CD4-positive, CD25-positive, alpha-beta regulatory T cell (primary cell): ENCODE measurements at regions not wholly inside any gene's neighbourhood (a gene's known extent, or its start where the extent isn't known, plus 50 kb on each side); places are given as distances from the start of the nearest gene placed in this dataset.

Experiments used
- ATAC-seq, 2 donors: fragments of 150-1000 bp; cut with Tn5 transposase; one replicate each; pipeline ENCODE4 v1.10.0; 2021; ENCODE audit warnings: low read depth in 2 of 2, moderate number of reproducible peaks in 2 of 2, moderate library complexity in 1 of 2
- DNase-seq, 3 donors: peaks; one replicate each; pipeline versions ENCODE4 v3.0.0 to v3.0.0-alpha.2; 2012 to 2022; ENCODE audit warnings: mixed read lengths in 1 of 3
- H3K27ac ChIP-seq: one replicate; pipeline ENCODE4 v1.7.0; 2013; ENCODE audit warnings: mild to moderate bottlenecking, low read length; ENCODE audit not compliant: insufficient read depth, poor library complexity, severe bottlenecking
- H3K27me3 ChIP-seq: one replicate; pipeline ENCODE4 v1.7.0; 2013; ENCODE audit warnings: low read length; ENCODE audit not compliant: control insufficient read depth, insufficient read depth
- H3K36me3 ChIP-seq: one replicate; pipeline ENCODE4 v1.7.0; 2013; ENCODE audit warnings: mild to moderate bottlenecking, low read length, moderate library complexity; ENCODE audit not compliant: control insufficient read depth, insufficient read depth
- H3K4me1 ChIP-seq: 2 replicates; pipeline ENCODE4 v1.7.0; 2013; ENCODE audit warnings: mild to moderate bottlenecking, low read length; ENCODE audit not compliant: insufficient read depth, control insufficient read depth, poor library complexity, severe bottlenecking
- H3K4me3 ChIP-seq: one replicate; pipeline ENCODE4 v1.7.0; 2013; ENCODE audit warnings: low read depth, mild to moderate bottlenecking, low read length, moderate library complexity
- H3K9me3 ChIP-seq, 2 experiments: 1 replicate in 1 of 2; 2 replicates in 1 of 2; pipeline ENCODE4 v1.7.0; 2013; ENCODE audit warnings: low read length in 2 of 2, mild to moderate bottlenecking in 1 of 2, moderate library complexity in 1 of 2; ENCODE audit not compliant: control insufficient read depth in 2 of 2
- H3K27ac Mint-ChIP-seq, 3 donors: one replicate each; pipeline ENCODE4 v1.8.0; 2020 to 2022; ENCODE audit warnings: mild to moderate bottlenecking in 3 of 3, mixed read lengths in 3 of 3, moderate library complexity in 2 of 3
- H3K27me3 Mint-ChIP-seq: one replicate; pipeline ENCODE4 v1.8.0; 2022; ENCODE audit warnings: mild to moderate bottlenecking, mixed read lengths
- H3K36me3 Mint-ChIP-seq: one replicate; pipeline ENCODE4 v1.8.0; 2020; ENCODE audit warnings: mixed read lengths
- H3K4me1 Mint-ChIP-seq, 4 donors: one replicate each; pipeline ENCODE4 v1.8.0; 2020 to 2022; ENCODE audit warnings: mixed read lengths in 4 of 4, mild to moderate bottlenecking in 1 of 4
- H3K4me3 Mint-ChIP-seq, 4 donors: one replicate each; pipeline ENCODE4 v1.8.0; 2020 to 2022; ENCODE audit warnings: mild to moderate bottlenecking in 4 of 4, mixed read lengths in 4 of 4, moderate library complexity in 3 of 4
- H3K9me3 Mint-ChIP-seq, 7 donors: one replicate each; pipeline ENCODE4 v1.8.0; 2020 to 2022; ENCODE audit warnings: mixed read lengths in 7 of 7, mild to moderate bottlenecking in 3 of 7, moderate library complexity in 2 of 7

DNA sequence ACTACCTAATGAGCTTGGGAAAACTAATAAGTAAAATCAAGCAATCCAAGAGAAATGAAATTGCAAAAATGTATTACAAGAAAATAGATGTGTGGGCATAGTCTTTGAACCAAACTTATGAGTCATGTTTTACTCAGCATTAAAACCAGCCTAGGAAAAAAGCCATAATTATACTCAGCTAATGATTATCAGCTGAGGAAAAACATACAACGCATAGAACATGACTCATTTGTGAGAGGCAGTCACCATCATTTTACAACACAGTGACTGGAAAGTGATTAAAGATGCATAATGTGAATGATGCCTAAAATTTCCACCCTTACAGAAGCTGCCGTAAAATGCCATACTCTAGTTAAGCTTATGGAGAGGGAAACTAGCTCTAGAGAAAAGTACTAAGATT, 238.0 kb upstream of the EOMES start:
- no peak overlapping the region for H3K4me3 Mint-ChIP-seq

DNA sequence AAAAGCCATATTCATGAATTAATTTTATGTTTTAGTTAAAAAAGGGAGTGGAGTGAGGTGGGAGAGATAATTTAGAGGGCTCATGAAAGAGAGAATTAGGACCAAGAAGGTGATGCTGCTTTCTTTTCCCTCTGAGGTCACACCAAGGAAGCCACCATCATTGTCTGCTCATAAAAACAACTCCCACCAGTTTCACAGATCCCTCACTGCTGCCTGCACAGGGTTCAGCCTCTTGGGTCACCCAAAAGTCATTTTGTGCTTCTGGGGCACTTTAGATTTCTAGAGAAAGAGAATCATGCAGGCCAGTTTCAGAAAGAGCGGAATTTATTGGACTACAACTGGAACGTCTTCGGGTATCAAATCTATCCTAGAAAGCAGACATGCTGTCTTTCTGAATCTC, 241.4 kb upstream of the EOMES start:
- H3K4me3 ChIP-seq: no peak overlapping the region
- Mint-ChIP-seq H3K9me3 (peaks cover 0 to 2% (median 0%) of the 10 kb centered on the region in 7 donors), H3K4me3 (no peak overlapping the region), H3K4me1 (peaks cover 0 to 5% (median 0%) of the 10 kb centered on the region in 4 donors), H3K27ac (no peak overlapping the region), H3K36me3 (no peaks in the 10 kb centered on the region), H3K27me3 (peaks cover 5% of the 10 kb centered on the region)
- no peaks in the 10 kb centered on the region for H3K9me3 ChIP-seq
- ATAC-seq (no peak), DNase-seq (no peak)
- no peaks in the 10 kb centered on the region for H3K4me1 ChIP-seq
- H3K27me3 ChIP-seq: peaks cover 4% of the 10 kb centered on the region
- H3K27ac ChIP-seq: no peak overlapping the region
- no peaks in the 10 kb centered on the region for H3K36me3 ChIP-seq

More for the DNA sequence above, 238.0 kb upstream of the EOMES start:
- H3K36me3 ChIP-seq: no peaks in the 10 kb centered on the region
- no peak for DNase-seq
- peaks cover 4% of the 10 kb centered on the region for H3K27me3 ChIP-seq
- H3K4me1 Mint-ChIP-seq: peaks cover 0 to 6% (median 5%) of the 10 kb centered on the region in 4 donors
- H3K9me3 ChIP-seq: no peaks in the 10 kb centered on the region
- no peaks in the 10 kb centered on the region for H3K4me1 ChIP-seq
- no peak for ATAC-seq
- peaks cover 0 to 8% (median 2%) of the 10 kb centered on the region in 7 donors for H3K9me3 Mint-ChIP-seq
- no peaks in the 10 kb centered on the region for H3K36me3 Mint-ChIP-seq
- no peak overlapping the region for H3K4me3 ChIP-seq
- H3K27ac ChIP-seq: no peak overlapping the region
- no peak overlapping the region for H3K27ac Mint-ChIP-seq
- H3K27me3 Mint-ChIP-seq: peaks cover 5% of the 10 kb centered on the region

DNA sequence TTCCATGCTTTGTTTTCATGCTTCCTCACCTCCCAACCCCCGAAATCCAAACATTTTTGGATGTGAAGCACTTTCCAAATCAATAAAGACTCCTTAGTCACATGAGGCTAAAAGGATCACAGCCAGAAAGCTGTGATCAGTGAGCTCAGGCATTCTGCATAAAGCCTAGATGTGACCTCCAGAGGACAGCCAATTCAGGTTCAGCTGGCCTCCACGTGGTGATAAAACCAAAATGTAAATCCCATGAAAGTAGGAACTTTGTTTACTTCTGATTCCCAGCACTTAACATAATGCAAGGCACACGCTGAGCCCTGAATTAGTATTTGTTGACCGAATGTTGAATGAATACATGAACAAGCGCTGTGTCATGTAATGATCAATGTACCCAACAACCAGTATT, 249.5 kb upstream of the EOMES start:
- no peaks in the 10 kb centered on the region for H3K36me3 ChIP-seq
- Mint-ChIP-seq H3K27me3 (peaks cover 9% of the 10 kb centered on the region), H3K4me1 (no peaks in the 10 kb centered on the region), H3K27ac (no peak overlapping the region), H3K4me3 (no peak overlapping the region), H3K36me3 (no peaks in the 10 kb centered on the region), H3K9me3 (peaks cover 0 to 2% (median 0%) of the 10 kb centered on the region in 7 donors)
- peaks cover 2% of the 10 kb centered on the region for H3K27me3 ChIP-seq
- no peak overlapping the region for H3K27ac ChIP-seq
- DNase-seq (no peak), ATAC-seq (no peak)
- no peak overlapping the region for H3K4me3 ChIP-seq
- H3K4me1 ChIP-seq: no peaks in the 10 kb centered on the region
- H3K9me3 ChIP-seq: no peaks in the 10 kb centered on the region

- Histone ChIP-seq H3K9me3 (no peaks in the 10 kb centered on the region), H3K36me3 (no peaks in the 10 kb centered on the region), H3K27me3 (peaks cover 2% of the 10 kb centered on the region), H3K27ac (no peak overlapping the region), H3K4me1 (no peaks in the 10 kb centered on the region), H3K4me3 (no peak overlapping the region)
- Mint-ChIP-seq H3K27me3 (no peaks in the 10 kb centered on the region), H3K9me3 (peaks cover 0 to 2% (median 0%) of the 10 kb centered on the region in 7 donors), H3K27ac (no peak overlapping the region), H3K4me1 (no peaks in the 10 kb centered on the region), H3K36me3 (no peaks in the 10 kb centered on the region), H3K4me3 (no peak overlapping the region)
- ATAC-seq (no peak), DNase-seq (no peak)
These were observed 254.8 kb upstream of the EOMES start for GRCh38 chr3:27976933-27977332.

DNA sequence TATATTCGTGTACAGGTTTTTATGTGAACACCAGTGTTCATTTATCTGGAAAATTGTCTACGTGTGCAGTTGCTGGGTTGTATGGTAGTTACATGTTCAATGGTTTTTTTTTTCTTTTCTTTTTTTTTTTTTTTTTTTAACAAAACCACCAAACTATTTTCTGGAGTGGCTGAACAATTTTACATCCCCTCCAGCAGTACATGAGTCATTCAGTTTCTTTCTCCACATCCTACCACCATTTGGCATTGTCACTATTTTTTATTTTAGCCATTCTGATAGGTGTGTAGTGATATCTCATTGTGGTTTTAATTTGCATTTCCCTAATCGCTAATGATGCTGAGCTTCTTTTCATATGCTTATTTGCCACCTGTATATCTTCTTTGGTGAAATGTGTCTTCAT, 256.3 kb upstream of the EOMES start:
- no peaks in the 10 kb centered on the region for H3K4me1 Mint-ChIP-seq
- ATAC-seq: no peak

DNA sequence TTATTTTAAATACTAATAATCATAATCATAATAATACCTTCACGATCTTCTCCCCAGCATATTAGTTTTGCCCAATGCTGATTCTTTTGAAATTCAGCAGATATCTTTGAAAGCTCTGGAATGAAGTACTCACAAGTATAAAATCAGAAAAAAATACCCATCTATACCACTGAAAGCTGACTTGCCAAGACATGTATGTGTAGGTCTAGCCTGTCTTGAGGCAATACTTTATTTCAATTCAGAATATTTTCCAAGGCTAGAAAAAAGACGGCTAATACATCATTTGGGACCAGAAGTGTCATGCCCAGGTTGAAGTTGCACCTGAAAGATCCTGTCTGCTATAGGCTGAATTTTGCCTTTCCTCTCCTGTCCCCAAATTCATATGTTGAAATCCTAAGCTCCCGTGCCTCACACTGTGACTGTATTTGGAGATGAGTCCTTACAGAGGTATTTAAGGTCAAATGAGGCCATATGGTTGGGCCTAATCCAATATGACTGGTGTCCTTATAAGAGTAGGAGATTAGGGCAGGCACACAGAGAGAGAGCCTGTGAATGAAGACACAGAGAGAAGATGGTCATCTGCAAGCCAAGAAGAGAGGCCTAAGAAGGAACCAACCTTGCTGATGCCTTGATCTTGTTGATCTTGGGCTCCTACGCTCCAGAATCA, 255.9 kb upstream of the CMC1 start:
- peaks cover 0 to 5% (median 0%) of the 10 kb centered on the region in 7 donors for H3K9me3 Mint-ChIP-seq
- Histone ChIP-seq H3K9me3 (no peaks in the 10 kb centered on the region), H3K4me1 (no peaks in the 10 kb centered on the region), H3K27ac (no peak overlapping the region), H3K36me3 (no peaks in the 10 kb centered on the region), H3K27me3 (no peaks in the 10 kb centered on the region), H3K4me3 (no peak overlapping the region)
- no peaks in the 10 kb centered on the region for H3K27me3 Mint-ChIP-seq
- ATAC-seq (no peak), DNase-seq (no peak)
- H3K36me3 Mint-ChIP-seq: no peaks in the 10 kb centered on the region
- H3K27ac Mint-ChIP-seq: no peak overlapping the region
- peaks cover 0 to 2% (median 0%) of the 10 kb centered on the region in 4 donors for H3K4me1 Mint-ChIP-seq
- H3K4me3 Mint-ChIP-seq: no peak overlapping the region

More for the DNA sequence above, 256.3 kb upstream of the EOMES start:
- Histone ChIP-seq H3K4me3 (no peak overlapping the region), H3K9me3 (no peaks in the 10 kb centered on the region), H3K36me3 (no peaks in the 10 kb centered on the region), H3K27ac (no peak overlapping the region), H3K27me3 (no peaks in the 10 kb centered on the region), H3K4me1 (no peaks in the 10 kb centered on the region)
- DNase-seq: no peak
- H3K27ac Mint-ChIP-seq: no peak overlapping the region
- no peaks in the 10 kb centered on the region for H3K27me3 Mint-ChIP-seq
- peaks cover 0 to 5% (median 0%) of the 10 kb centered on the region in 7 donors for H3K9me3 Mint-ChIP-seq
- no peak overlapping the region for H3K4me3 Mint-ChIP-seq
- no peaks in the 10 kb centered on the region for H3K36me3 Mint-ChIP-seq

GRCh38 chr3:27986234-27986879, 255.1 kb upstream of the CMC1 start:
- Mint-ChIP-seq H3K9me3 (peaks cover 0 to 5% (median 0%) of the 10 kb centered on the region in 7 donors), H3K27me3 (no peaks in the 10 kb centered on the region), H3K36me3 (no peaks in the 10 kb centered on the region), H3K27ac (no peak overlapping the region), H3K4me3 (no peak overlapping the region), H3K4me1 (peaks cover 0 to 2% (median 0%) of the 10 kb centered on the region in 4 donors)
- ATAC-seq (no peak), DNase-seq (no peak)
- no peak overlapping the region for H3K4me3 ChIP-seq
- no peaks in the 10 kb centered on the region for H3K36me3 ChIP-seq
- no peaks in the 10 kb centered on the region for H3K4me1 ChIP-seq
- H3K9me3 ChIP-seq: no peaks in the 10 kb centered on the region
- no peaks in the 10 kb centered on the region for H3K27me3 ChIP-seq
- H3K27ac ChIP-seq: no peak overlapping the region

GRCh38 chr3:27990324-27990723, 251.1 kb upstream of the CMC1 start:
- H3K27ac Mint-ChIP-seq: no peak overlapping the region
- H3K4me3 Mint-ChIP-seq: no peak overlapping the region
- H3K36me3 Mint-ChIP-seq: no peaks in the 10 kb centered on the region
- DNase-seq: no peak
- H3K4me1 ChIP-seq: no peaks in the 10 kb centered on the region
- no peaks in the 10 kb centered on the region for H3K27me3 Mint-ChIP-seq
- H3K4me3 ChIP-seq: no peak overlapping the region
- peaks cover 0 to 2% (median 0%) of the 10 kb centered on the region in 4 donors for H3K4me1 Mint-ChIP-seq
- no peak overlapping the region for H3K27ac ChIP-seq
- H3K9me3 Mint-ChIP-seq: peaks cover 0 to 6% (median 0%) of the 10 kb centered on the region in 7 donors
- no peaks in the 10 kb centered on the region for H3K36me3 ChIP-seq
- H3K9me3 ChIP-seq: no peaks in the 10 kb centered on the region
- H3K27me3 ChIP-seq: no peaks in the 10 kb centered on the region
- ATAC-seq: no peak
